ENCODE measurements at regions not wholly inside any gene's neighbourhood (a gene's known extent, or its start where the extent isn't known, plus 50 kb on each side); places are given as distances from the start of the nearest gene placed in this dataset.

- no peak for TF ChIP-seq CTCF (IDR thresholded peaks at IDR 0.05; ENCODE audit: low read depth, low read length)
- DNase-seq (ENCODE audit: low read depth in 2 of 2), result no peak
Observed at GRCh38 chr3:23754215-23754614, 51.5 kb upstream of the UBE2E1 start.

More at GRCh38 chr3:23754215-23754614, 51.5 kb upstream of the UBE2E1 start:
- no peak overlapping the region for H3K4me3 ChIP-seq (replicated peaks in 1 of 2; ENCODE audit: low read depth in 2 of 2, low read length in 2 of 2)

Measured in cardiac fibroblast (primary cell).